ENCODE measurements at regions not wholly inside any gene's neighbourhood (a gene's known extent, or its start where the extent isn't known, plus 50 kb on each side); places are given as distances from the start of the nearest gene placed in this dataset.

DNA sequence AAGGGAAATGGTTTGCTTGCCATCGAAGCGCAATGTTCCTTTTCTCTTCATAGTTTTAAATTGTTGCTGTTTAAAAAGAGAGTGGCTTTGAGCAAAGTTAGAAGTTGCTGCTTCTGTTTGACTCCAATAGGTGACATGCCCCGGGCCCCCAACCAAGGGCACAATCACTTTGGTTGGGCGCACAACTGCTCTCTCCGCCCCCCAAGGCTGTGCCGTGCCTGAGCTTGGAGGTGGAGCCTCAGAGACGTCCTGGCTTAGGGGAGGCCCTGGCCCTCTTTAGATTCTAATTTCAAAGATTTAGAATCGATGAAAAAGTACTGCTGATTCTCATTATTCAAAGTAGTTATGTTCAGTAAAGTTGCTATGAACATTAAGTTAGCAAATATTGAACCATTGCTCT, 725.9 kb downstream of the COL12A1 start:
- TF ChIP-seq TAF1 (IDR thresholded peaks at IDR 0.05; ENCODE audit: borderline replicate concordance, insufficient read depth, low read length) (no peak), FOXP2 (optimal IDR thresholded peaks at IDR 0.05; ENCODE audit: borderline replicate concordance, extremely low read depth, extremely low read length, insufficient read depth) (no peak), SIN3A (IDR thresholded peaks at IDR 0.05; ENCODE audit: borderline replicate concordance, insufficient read depth, low read length) (no peak), POLR2AphosphoS5 (IDR thresholded peaks at IDR 0.05; ENCODE audit: low read depth, low read length) (no peak)

DNA sequence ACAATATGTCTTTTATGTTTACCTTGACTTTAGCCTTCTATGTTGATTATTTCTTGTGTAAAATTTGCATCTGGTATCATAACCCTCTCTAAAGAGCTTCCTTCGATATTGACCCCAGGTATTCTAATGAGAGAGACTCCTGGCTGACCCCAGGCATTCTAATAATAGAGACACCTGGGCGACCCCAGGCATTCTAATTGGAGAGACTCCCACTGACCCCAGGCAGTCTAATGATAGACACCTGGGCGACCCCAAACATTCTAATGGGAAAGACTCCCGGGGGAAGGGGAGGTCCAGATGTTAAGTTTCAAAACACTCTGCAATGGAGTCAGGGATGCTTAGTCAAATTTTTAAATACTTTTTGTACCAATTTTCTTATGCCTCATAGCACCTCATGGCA, 726.4 kb downstream of the COL12A1 start:
- TF ChIP-seq, protein P1, sequence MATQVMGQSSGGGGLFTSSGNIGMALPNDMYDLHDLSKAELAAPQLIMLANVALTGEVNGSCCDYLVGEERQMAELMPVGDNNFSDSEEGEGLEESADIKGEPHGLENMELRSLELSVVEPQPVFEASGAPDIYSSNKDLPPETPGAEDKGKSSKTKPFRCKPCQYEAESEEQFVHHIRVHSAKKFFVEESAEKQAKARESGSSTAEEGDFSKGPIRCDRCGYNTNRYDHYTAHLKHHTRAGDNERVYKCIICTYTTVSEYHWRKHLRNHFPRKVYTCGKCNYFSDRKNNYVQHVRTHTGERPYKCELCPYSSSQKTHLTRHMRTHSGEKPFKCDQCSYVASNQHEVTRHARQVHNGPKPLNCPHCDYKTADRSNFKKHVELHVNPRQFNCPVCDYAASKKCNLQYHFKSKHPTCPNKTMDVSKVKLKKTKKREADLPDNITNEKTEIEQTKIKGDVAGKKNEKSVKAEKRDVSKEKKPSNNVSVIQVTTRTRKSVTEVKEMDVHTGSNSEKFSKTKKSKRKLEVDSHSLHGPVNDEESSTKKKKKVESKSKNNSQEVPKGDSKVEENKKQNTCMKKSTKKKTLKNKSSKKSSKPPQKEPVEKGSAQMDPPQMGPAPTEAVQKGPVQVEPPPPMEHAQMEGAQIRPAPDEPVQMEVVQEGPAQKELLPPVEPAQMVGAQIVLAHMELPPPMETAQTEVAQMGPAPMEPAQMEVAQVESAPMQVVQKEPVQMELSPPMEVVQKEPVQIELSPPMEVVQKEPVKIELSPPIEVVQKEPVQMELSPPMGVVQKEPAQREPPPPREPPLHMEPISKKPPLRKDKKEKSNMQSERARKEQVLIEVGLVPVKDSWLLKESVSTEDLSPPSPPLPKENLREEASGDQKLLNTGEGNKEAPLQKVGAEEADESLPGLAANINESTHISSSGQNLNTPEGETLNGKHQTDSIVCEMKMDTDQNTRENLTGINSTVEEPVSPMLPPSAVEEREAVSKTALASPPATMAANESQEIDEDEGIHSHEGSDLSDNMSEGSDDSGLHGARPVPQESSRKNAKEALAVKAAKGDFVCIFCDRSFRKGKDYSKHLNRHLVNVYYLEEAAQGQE (IDR thresholded peaks at IDR 0.05; ENCODE audit: insufficient read depth in 1 of 2, low read depth in 2 of 2, low read length in 2 of 2) = no peak
- no peak for TF ChIP-seq FOXP2 (optimal IDR thresholded peaks at IDR 0.05; ENCODE audit: borderline replicate concordance, extremely low read depth, extremely low read length, insufficient read depth)

DNA sequence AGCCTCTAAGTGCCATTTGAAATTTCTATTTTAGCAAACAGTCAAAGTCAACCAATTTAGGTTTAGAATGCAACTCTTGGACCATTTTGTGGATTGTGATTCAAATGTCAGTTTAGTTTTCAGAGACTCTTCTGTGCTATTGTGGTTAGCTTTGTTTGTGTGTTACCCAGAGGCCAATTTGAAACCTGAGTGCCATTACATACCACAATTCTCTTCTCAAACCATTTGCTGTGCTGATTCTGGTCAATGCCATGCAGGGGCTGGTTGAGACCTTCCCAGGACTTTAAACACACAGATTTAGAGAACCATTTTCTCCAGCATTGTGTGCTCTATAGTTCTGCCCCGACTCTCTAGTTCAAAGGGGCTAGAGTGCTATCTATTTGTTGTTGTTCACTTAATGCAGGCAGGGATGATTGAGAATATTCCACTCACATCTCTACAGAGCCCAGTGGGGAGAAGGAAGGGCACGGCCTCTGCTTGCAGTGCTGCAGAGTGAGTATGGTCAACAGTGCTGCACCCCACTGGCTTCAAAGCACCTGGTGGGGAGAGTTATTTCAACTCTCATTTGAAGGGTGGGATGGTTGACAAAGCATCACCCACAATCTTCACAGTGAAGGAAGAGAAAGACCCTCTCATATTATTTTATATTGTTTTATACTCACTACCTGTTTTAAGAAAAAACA, 738.2 kb downstream of the COL12A1 start:
- TF ChIP-seq POLR2AphosphoS5 (IDR thresholded peaks at IDR 0.05; ENCODE audit: low read depth, low read length) (no peak), SIN3A (IDR thresholded peaks at IDR 0.05; ENCODE audit: borderline replicate concordance, insufficient read depth, low read length) (no peak), TAF1 (IDR thresholded peaks at IDR 0.05; ENCODE audit: borderline replicate concordance, insufficient read depth, low read length) (no peak), FOXP2 (optimal IDR thresholded peaks at IDR 0.05; ENCODE audit: borderline replicate concordance, extremely low read depth, extremely low read length, insufficient read depth) (no peak)
- TF ChIP-seq, protein P1 (IDR thresholded peaks at IDR 0.05; ENCODE audit: insufficient read depth in 1 of 2, low read depth in 2 of 2, low read length in 2 of 2) = no peak

DNA sequence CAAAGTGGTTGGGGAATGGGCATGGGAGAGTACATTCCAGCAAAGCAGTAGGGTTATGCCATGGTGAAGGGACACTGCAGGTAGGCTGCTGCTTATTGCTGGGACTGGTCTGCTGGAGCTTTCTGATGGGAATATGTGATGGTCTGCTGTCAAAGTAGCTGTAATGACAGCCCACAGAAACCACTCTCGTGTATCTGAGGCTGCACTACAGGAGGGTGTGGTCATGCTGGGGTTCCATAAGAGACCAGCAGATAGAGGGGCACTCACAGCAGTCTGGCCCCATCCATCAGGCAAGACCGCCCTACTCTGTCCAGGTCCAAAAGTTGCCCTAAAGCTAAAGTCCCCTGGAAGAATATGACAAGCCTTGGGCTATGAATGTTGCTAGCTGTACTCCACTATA, 739.3 kb downstream of the COL12A1 start:
- TF ChIP-seq TAF1 (IDR thresholded peaks at IDR 0.05; ENCODE audit: borderline replicate concordance, insufficient read depth, low read length) (no peak), POLR2AphosphoS5 (IDR thresholded peaks at IDR 0.05; ENCODE audit: low read depth, low read length) (no peak), FOXP2 (optimal IDR thresholded peaks at IDR 0.05; ENCODE audit: borderline replicate concordance, extremely low read depth, extremely low read length, insufficient read depth) (no peak), SIN3A (IDR thresholded peaks at IDR 0.05; ENCODE audit: borderline replicate concordance, insufficient read depth, low read length) (no peak)
- TF ChIP-seq, protein P1 (IDR thresholded peaks at IDR 0.05; ENCODE audit: insufficient read depth in 1 of 2, low read depth in 2 of 2, low read length in 2 of 2) = no peak

DNA sequence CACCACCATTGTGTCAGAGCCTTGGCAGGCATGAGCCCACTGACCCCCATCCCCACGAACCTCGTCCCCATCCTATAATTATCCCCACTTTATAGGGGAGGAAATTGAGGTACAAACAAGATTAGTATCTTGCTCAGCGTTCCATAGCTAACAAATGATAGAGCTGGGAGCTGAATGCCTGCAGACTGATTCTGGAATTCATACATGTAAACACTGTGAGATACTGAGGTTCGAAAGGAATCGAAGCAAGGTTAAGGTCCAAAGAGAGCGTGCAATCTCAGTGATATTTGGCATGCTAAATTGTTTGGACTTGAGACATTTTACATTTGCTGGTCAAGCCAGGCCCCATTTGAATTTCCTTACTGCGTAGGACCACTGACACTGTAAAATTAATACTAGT, 746.6 kb downstream of the COL12A1 start:
- no peak for TF ChIP-seq FOXP2 (optimal IDR thresholded peaks at IDR 0.05; ENCODE audit: borderline replicate concordance, extremely low read depth, extremely low read length, insufficient read depth)
- no peak for TF ChIP-seq SIN3A (IDR thresholded peaks at IDR 0.05; ENCODE audit: borderline replicate concordance, insufficient read depth, low read length)
- no peak for TF ChIP-seq TAF1 (IDR thresholded peaks at IDR 0.05; ENCODE audit: borderline replicate concordance, insufficient read depth, low read length)
- TF ChIP-seq, protein P1 (IDR thresholded peaks at IDR 0.05; ENCODE audit: insufficient read depth in 1 of 2, low read depth in 2 of 2, low read length in 2 of 2) = no peak
- no peak for TF ChIP-seq POLR2AphosphoS5 (IDR thresholded peaks at IDR 0.05; ENCODE audit: low read depth, low read length)

Measured in PFSK-1 (cell line).